HG03457 (cell line): ENCODE measurements at regions not wholly inside any gene's neighbourhood (a gene's known extent, or its start where the extent isn't known, plus 50 kb on each side); places are given as distances from the start of the nearest gene placed in this dataset.
"Not testable (repeated sequence)": the region's sequence is repeated elsewhere in the genome, so short reads cannot be mapped to it uniquely, and the experiment has no call there.

Experiments used
- ATAC-seq: cut with Tn5 transposase; IDR thresholded peaks from one replicate; pipeline ENCODE4 v1.9.1; 2021; ENCODE audit warnings: moderate number of reproducible peaks; ENCODE audit not compliant: unreplicated experiment

DNA sequence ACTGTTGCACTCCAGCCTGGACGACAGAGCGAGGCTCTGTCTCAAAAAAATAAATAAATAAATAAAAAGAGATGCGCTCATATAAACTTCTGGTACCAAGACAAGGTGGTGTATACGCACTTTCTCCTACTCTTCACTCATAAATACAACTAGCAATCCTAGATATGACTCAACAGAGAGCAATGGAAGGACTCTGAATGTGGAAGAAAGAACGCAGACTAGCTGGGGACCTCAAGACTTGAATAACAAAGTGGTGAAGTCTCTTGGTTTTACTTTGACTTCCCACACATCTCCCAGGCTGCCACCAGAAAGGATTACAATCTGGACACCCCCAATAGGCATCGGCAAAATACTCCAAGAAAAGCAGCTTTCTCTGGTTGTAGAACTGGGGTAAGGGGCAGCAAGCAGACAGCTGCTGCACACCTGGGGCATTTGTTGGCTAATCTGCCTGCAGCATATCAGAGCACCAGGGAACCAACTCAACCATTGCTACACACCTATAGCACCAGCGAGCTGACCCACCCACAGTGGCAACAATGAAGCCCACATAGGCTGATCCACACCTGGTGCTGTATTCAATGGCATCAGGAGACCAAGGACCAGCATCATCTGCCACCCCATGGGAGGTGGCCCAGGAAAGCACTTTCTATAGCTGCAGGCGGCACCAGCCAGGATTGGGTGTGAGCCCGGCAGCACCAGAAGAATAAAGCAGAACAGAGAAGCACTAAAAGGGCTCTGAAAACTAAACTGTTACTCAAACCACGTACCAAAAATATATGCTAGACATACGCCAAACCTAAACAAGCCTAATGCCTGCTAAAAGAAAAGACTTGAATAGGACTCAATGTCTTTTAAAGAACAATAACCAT is 1231.7 kb upstream of the TMEM132C start:
- ATAC-seq: no peak

DNA sequence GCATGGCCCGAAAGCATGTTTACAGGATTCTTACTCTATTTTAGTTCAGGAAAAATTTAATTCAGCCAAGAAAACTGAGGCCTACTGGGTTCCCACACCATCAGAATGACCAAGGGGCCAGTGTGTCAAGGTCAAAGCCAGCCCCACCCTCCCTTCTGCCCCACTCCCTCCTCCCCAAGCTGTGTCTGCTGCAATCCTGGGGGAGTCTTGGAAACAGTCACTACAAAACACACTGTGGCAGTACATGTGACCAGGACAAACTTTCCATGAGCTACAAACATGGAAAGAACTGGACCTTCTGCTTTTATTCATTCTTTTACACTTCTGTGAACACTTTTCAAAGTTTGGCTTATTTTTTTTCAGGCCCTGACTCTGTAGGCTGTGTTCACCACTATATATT is 1228.8 kb upstream of the TMEM132C start:
- no peak for ATAC-seq

DNA sequence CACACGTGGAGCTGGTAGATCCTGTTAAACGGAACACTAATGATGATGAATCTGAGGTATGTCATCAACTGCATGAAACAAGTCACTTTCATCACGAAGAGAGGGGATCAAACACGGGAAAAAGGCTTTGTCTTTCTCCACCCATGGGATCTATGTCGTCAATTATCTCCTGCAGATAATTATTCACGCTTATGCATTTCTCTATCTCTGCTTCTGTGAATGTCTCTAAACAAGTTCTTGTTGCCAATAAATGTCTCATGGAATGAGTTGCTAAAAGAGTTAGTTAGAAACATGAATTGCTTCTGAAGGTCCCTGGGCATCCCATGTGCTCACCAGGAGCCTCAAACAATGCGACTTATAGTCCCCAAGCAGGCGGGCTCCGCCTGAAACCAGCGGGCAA is 1228.2 kb upstream of the TMEM132C start:
- no peak for ATAC-seq

DNA sequence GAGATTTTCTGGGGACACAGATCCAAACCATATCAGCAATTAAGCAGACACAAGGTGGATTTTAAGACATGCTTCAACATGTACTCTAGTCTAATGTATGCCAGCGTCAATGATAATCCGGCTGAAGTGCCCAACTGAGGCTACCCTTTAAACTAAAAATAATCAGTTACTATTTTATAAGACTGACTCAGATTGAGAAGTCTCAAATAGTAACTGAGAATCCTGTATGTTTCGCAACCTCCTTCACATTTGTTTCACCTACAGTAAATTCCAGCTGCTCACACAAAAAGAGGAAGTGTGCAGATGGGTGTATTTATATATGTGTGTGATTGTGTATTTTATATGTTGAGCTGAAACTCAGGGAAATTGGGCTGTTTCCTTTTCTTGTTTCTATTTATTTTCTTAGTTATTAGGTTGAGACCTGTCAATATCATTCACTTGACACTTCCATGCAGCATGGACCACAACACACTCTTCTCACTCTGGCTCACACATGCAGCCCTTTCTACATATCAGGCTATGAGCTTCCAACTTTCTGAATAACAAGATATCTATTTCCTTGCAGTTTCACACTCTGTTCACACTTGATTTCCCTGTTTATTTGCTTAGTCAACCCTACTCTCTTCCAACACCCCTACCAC is 1224.9 kb upstream of the TMEM132C start:
- ATAC-seq: peak; percentile 92

DNA sequence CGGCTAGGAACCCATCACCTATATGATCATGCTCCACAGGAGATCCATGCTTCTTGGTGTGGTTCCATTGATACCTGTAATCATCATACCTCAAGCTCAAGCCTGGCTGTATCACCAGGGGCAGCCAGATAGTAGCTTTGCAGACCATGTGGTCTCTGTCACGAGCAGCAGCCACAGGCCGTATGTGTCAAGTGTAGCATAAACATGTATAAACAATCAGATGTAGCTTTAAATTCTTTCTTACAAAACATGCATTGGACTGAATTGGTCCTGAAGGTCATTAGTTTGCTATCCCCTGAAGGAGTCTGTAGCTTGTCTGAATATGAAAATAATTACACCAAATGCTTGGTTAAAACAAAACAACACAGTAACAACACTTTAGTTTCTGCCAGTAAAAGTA is 1223.2 kb upstream of the TMEM132C start:
- ATAC-seq: no peak

DNA sequence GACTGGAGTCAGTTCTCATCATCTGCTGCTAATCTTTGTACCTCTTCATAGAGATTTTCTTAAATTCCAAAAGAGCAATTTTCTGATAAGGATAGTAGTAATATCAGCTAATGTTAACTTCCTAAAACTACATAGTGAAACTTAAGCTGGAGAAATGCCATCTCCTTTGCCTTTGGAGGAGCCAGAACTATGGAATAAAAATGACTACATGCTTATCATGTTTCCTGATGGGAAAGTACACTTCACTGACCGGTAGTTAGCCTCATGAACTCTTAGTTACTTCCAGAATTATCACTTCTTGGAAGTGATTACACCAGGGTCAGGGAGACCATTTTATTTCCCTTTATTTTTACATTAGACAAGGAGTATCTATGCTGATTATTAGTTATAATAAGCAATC is 1222.1 kb upstream of the TMEM132C start:
- no peak for ATAC-seq

DNA sequence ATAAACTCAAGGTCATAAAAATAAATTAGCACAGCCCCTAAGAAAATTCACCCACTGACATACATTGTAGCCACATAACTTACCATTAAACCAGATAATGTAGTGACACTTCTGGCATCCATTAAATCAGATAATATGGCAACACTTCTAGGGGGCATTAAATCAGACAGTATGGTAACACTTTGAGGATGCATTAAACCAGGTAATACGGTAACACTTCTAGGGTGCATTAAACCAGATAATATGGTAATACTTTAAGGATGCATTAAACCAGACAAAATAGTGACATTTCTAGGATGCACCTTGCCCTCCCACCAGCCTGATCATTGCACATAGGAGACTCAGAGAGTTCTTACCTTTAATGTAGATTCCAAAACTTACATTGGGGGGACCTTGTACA is 1220.5 kb upstream of the TMEM132C start:
- ATAC-seq: no peak

DNA sequence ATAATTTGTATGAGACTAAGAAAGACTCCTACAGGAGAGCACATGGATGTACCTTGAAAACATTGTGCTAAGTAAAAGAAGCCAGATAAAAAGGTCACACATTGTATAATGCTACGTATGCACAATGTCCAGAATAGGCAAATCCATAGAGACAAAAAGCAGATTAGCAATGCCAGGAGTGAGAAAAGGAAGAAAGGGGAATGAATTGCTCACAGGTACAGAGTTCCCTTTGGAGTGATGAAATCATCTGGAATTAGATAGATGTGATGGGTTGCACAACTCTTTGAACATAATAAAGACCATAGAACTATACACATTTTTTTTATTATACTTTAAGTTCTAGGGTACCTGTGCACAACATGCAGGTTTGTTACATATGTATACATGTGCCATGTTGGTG is 1218.9 kb upstream of the TMEM132C start:
- ATAC-seq: no peak

DNA sequence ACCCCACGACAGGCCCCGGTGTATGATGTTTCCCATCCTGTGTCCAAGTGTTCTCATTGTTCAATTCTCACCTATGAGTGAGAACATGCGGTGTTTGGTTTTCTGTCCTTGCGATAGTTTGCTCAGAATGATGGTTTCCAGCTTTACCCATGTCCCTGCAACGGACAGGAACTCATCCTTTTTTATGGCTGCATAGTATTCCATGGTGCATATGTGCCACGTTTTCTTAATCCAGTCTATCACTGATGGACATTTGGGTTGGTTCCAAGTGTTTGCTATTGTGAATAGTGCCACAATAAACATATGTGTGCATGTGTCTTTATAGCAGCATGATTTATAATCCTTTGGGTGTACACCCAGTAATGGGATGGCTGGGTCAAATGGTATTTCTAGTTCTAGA is 1218.4 kb upstream of the TMEM132C start:
- ATAC-seq: not testable (repeated sequence)

DNA sequence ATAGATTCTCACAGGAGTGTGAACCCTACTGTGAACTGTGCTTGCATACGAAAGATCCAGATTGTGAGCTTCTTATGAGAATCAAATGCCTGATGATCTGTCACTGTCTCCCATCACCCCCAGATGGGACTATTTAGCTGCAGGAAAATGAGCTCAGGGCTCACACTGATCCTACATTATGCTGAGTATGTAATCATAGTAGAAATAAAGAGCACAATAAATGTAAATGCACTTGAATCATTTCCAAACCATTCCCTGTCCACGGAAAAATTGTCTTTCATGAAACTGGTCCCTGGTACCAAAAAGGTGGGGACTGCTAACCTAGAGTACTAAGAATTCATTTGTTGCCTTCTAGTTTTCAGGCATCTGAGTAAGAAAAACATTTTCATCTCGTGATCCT is 1215.8 kb upstream of the TMEM132C start:
- ATAC-seq: no peak

DNA sequence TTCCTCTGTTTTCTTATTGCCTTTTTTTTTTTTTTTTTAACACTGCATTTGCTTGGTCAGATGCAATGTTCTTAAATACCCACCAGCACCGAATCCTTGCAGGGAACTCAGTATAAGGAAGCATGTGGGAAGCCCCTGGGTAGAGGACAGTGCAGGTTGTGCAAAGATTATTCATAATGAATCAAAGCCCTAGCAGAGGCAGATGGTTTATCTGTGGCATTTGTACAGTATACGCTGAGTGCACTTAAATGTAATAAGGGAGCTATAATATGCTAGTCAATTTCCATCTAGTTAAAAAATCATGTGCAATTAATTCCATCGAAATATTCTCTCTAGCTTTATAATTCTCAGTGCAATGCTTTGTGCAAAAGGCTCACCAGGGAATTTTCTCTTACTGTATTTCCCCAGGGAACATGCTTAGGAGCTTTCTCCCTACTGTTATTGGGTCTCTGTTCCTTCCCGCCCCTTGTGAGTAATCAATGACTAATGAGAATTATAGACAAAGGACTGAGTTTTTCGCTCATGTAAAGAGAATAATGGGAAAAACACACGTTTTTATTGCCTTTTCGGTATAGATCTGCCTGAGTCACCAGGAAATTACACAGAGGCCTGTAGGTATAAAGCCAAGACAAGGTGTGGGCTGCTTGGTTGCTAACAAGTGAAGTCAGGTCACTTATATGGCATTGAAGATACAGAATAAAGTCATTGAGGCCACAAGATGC is 1214.3 kb upstream of the TMEM132C start:
- ATAC-seq: no peak

DNA sequence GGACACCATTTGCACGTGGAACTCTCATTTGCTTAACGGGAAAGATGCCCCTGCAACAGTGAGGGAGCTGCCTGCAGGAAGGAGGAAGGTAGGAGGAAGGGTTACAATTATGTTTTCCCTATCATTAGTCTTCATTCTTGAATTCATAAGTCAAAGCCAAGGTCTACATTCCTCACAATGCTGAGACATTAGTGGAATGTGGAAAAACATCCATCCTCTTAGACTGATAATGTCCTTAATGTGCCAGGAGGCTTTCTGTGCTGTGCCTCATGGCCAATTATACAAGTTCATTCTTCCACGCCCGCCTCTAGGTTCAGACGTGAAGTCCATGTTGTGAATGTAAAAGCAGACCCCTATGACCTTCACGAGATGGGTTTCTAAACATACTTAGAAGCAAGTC is 1212.4 kb upstream of the TMEM132C start:
- ATAC-seq: no peak

DNA sequence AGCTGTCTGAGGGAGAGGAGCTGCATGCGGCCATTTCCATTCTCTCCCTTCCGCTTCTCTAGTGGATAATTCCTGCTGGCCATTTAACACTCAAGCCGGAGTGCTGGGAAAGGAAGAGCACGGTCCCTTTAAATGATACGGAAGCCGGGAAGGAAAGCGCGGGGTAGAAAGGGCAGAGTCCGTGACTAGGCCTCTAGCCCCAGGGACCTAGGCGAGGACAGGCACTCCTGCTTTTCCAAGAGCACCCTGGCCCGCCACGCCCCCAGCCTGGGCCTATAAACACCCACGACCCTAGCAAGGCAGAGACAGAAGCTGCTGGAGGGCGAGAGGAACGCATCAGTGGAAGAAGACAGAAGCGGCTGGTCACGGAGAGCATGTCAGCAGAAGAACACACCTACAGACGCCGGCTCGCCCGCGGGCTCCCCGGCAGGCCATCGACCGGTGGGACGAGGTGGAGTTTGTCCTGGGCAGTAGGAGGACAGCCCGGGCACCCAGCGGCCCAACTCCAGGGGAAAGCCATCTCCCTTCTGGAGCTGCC is 1206.6 kb upstream of the TMEM132C start:
- no peak for ATAC-seq

DNA sequence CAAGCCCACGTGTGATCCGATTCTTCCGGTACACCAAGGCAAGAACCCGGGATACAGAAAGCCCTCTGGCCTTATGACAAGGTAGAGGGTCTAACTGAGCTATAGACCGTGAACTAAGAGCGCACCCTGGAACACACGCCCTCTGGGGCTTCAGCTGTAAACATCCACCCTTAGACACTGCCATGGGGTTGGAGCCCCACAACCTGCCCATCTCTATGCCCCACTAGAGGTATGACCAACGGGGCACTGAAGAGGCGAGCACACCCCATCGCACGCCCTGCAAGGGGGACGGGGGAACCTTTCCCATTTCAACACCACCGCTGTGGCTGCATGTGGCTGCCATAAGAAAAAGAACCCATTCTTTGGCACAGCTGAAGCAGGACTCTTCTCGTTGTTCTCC is 1206.0 kb upstream of the TMEM132C start:
- ATAC-seq: no peak

DNA sequence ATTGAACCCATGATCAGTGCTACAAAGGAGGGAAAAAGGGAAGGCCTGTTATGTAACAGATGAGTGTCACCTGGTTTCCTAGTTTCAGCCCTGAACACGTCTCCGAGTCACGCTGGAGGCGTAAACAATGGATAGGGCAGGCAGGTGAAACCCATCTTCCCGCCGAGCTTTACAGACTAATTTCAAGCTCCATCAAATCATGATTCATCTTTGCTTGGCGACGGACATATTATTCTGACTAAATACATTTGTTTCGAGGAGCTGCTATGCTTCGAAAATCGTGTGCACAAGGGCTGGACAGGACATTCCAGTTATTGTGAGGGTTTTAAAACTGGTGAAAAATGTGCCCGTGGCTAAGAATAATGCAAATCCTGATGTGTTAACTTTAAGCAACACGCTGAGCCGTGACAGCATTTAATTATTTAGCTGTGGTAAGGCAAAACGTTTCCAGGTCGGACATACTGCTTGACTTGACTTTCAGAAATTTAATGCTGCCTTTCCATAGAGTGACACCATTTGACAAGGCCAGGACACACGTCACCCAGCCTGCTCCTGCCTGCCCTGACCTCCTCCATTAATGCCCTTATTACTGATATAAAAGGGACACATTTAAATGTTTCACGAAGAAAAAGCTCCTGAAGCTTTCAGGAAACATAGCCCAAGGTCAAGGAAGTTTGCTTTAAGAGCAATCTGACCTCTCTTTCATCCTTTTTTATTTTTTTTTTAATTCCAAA is 1203.5 kb upstream of the TMEM132C start:
- no peak for ATAC-seq

DNA sequence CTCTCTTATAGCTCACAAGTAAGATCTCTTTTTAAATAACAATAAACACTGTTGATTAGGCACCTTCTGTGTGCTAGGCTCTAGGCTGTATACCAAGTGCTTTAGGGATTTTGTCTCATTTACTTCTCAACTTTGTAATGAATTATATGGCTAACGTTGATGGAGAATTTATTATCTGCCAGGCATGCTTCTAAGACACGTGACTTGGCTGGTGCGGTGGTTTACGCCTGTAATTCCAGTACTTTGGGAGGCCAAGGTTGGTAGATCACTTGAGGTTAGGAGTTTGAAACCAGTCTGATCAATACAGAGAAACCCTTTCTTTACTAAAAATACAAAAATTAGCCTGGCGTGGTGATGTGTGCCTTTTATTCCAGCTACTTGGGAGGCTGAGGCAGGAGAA is 1202.8 kb upstream of the TMEM132C start:
- no peak for ATAC-seq

DNA sequence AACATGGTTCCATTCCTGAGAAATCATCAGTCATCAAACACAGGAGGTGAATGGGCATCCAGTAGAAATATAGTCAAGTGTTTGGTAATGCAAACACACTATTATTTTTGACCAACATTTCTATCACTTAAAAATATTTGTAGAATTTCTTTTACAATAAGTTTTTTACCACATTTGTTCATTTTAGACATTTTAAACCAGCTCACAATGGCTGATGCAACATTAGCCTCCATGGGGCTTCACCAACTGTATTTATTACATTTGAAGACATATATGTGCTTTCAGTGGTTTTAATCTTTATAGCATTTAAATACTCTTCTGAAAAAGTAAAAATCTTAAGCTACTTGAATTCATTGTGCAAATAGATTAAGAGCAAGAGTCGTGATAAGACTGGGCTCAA is 1201.4 kb upstream of the TMEM132C start:
- no peak for ATAC-seq

DNA sequence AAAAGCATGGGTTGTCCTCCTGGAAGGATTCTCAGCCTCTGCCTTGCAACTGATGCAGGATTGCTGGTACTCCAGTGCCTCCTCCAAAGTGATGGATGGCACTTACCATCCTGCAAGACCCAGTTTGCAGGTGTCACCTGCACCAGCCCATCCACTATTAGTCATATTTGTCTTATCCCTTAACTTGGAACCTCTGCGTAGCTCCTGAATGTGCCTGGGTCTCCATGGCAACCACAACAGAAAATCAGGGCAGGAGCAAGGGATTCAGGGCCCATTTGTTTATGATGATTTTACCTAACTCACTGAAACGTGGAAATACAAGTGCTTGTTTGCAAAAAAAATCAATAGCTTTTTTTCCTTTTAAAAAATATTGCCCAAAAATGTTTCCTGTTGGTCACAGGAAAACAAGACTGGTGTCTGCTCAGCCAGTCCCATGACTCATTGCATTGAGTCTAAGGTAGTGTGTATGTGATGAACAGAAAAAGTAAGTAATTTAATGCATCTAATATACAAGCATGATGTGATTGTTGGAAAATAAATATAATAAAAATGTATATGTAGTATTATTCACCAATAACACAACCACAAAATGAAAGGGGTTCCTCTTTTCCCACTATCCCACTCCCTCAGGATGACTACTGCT is 1196.3 kb upstream of the TMEM132C start:
- no peak for ATAC-seq

DNA sequence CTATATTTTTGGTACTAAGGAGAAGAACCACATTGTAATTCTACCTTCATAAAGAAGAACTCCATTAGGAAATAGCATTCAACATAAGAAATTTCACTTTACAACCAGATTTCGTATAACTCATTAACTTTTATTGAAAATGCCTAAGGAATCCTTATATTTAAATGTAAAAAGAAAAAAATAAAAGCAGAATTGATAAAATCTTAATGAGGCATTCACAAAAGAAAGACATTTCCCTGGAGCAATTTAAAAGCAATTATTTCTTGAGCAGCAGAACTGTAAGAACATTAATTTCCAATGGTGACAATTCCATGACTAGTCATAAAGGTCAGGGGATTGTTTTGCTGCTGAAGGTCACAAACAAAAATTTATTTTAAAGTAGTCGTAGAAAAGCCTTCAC is 1192.8 kb upstream of the TMEM132C start:
- no peak for ATAC-seq

DNA sequence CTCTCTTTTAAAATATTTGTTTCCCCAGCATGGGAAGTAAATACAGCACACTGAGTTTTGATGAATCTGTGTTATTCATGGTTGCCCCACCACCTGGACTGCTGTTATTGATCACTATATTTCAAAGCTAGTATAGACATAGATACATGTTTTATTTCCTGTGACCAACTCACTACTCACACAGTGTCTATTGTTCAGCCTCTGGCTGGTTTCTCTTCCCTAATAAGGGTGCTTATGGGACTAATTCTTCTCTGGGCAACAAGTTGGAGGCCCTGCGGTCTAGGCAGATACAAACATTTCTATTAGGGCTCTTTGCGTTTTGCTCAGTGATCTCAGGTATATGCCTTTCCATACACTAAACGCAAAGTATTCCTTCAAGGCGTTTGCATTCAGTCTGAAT is 1191.0 kb upstream of the TMEM132C start:
- no peak for ATAC-seq
